ENCODE measurements at regions not wholly inside any gene's neighbourhood (a gene's known extent, or its start where the extent isn't known, plus 50 kb on each side); places are given as distances from the start of the nearest gene placed in this dataset.

DNA sequence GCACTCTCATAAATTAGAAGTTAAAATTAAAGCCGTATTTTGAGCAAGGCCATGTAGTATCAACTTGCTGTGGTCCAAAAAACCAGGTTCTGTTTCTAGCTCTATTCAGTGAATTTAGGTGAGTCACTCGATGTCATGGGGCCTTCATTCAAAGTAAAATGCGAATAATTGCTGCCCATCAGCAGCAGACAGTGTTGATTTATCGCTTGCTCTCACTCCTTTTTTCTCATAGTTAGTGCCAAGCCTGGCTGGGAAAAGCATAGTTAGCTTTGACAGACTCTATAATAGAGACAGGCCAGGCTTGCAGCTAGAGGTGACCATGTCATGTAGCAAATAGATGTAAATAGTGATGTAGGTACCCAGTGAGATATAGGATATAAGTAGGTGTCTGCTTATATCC is 136.0 kb downstream of the EDN1 start:
- no peak for DNase-seq

- no peak for DNase-seq
These were observed 140.9 kb downstream of the EDN1 start for GRCh38 chr6:12431023-12431422.

GRCh38 chr6:12436224-12436623 is 146.1 kb downstream of the EDN1 start:
- no peak for DNase-seq

GRCh38 chr6:12436683-12437082 is 146.5 kb downstream of the EDN1 start:
- no peak for DNase-seq

- no peak for DNase-seq
These were observed 149.1 kb downstream of the EDN1 start for GRCh38 chr6:12439296-12439695.

- no peak for DNase-seq
These were observed 150.8 kb downstream of the EDN1 start for GRCh38 chr6:12440981-12441380.

DNA sequence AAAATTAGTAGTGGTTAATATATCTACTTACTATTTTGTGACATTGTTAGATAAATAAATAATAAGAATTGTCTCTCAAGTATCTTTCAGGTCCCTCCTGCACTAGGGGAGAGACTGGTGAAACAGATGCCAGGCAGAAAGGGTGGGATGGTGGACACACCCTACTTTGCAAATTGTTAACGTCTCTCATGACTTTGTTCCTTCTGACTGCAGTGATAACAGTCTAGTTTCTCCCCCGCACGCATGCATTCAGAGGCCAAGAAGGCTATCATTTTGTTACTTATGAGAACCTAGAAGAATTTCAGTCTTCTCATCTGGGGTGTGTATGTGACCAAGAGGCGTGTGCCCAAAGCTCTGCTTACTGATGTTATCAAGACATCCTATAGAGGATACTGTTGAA is 152.3 kb downstream of the EDN1 start:
- no peak for DNase-seq

DNA sequence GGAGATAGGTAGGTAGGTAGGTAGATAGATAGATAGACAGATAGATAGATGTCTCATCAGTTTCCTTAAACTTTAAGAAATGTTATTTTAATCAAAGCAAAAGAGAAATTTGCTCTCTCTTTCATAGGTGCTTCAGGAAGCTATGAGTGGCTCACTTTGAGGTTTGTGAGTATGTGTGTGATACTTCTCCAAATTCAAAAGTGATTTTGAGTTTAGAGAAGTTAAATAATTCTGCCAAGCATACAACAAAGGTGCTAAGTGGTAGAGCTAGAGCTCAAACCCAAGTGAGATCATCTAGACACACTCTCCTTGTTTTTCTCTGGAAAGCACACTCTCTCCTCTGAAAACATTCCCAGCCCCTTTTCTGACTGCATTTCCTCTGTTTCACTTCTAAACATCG is 156.2 kb downstream of the EDN1 start:
- no peak for DNase-seq

DNA sequence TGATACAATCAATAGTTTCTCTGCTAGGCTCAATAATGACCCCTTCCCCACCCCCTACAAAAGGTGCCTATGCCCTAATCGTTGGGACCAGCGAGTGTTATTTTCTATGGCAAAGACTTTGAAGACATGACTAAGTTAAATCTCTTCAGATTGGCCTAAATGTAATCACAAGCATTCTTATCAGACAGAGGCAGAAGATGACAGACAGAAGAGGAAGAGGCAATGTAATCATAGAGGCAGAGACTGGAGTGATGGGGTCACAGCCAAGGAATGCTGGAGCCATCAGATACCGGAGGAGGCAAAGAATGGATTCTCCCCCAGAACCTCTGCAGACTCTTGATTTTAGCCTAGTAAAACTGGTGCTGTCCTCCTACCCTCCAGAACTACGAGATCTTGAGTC is 159.3 kb downstream of the EDN1 start:
- no peak for DNase-seq

DNA sequence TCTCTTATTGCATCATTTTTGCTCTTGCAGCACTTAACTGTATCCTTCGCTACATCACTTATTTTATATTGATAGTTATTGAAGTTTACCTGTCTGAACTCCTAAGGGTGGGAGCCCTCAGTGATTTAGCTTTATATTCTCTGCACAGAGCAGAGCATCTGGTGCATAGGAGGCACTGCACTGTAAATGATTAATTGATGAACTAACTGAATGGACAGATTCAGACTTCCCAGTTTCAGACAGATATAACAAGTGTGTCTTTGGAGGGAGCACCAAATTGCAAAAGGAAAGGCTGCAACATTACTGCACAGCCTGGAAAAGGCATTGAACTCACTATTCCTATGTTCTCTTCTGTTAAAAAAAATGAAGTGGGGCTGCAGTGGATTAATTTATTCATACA is 160.3 kb downstream of the EDN1 start:
- no peak for DNase-seq

DNA sequence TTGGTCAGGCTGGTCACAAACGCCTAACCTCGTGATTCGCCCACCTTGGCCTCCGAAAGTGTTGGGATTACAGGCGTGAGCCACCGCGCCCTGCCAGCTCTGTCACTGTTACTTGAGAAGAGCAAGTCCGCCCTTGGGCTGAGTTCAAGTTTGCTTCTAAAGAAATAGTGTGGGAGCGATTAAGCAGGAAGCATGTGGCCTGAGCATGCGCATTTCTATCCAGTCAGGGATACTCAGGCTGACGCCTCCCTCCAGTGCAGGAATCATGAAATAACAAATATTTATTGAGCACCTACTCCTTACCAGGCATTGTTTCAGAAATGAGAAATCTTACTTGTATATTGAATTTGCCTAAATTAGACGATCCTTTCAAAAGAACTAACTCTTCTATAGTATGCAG is 166.2 kb downstream of the EDN1 start:
- no peak for DNase-seq

DNA sequence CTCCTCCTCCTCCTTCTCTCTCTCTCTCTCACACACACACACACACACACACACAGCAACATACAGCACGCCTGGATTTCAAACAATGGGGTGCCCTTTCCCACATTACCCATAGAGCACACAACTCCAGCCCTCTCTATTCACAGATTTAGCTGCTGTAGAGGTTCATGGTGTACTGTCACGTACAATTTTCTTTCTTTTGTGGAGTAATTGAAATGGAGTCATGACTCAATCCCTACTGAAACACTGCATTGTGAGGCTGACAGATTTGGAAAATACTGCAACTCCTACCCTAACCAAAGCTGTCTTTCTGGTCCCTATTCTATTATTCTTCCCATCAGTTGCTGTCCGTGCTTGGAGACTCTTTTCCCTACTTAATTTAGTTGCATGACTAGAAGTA is 166.9 kb downstream of the EDN1 start:
- no peak for DNase-seq

GRCh38 chr6:12458558-12458957 is 168.4 kb downstream of the EDN1 start:
- no peak for DNase-seq

DNA sequence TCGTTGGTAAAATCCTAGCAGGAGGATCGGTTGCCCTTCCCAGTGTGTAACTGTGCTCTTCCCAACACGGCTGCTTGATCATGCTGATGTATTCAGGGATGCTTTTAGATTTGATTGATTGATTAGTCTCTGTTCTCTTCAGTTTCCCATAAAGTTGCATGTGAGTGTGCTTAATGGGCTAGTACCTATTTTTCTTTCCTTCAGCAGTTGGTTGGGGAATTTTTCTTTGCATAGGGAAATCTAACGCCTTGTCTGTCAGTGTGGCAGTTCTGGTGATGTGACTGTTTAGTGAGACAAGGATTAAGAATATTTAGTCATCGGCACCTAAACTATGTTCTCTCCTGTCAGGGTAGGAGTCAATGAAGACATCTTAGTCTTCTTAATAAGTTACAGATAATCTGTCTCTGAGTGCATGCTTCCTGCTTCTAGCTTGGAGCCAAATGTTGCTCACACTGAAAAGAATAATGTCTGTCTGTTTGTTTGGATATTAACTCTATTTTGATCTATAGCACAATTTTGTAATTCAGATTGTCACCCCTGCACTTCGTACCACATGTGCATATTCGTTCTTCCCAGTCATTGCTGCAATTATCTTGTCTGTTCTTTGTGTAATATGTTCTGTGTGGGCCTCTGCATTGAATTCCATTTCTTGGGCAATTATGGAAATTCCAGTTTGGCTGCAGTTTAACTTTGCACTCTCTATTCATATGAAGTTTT is 169.9 kb downstream of the EDN1 start:
- no peak for DNase-seq

- no peak for DNase-seq
These were observed 177.8 kb downstream of the EDN1 start for GRCh38 chr6:12467706-12468670.

GRCh38 chr6:12472601-12473038 is 182.5 kb downstream of the EDN1 start:
- DNase-seq: no peak

GRCh38 chr6:12473494-12473893 is 183.3 kb downstream of the EDN1 start:
- DNase-seq: no peak

- no peak for DNase-seq
These were observed 184.3 kb downstream of the EDN1 start for GRCh38 chr6:12474167-12475140.

DNA sequence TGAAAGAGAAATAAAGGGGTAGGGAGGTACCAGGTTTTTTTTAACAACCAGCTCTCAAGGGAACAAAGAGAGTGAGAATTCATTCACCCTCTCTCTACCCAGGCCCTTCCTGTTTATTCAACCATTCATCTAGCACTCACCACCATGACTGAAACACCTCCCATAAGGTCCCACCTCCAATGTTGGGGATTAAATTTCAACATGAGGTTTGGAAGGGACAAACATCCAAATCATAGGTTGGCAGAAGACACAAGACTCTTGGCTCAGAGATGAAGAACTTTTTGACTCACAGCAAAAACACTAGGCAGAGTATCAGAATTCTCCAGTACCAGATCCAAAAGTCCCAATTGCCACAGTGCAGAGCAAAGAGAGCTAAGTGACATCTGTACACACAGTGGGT is 186.3 kb downstream of the EDN1 start:
- DNase-seq: no peak

GRCh38 chr6:12477616-12478015 is 187.5 kb downstream of the EDN1 start:
- no peak for DNase-seq

GRCh38 chr6:12478921-12479320 is 188.8 kb downstream of the EDN1 start:
- DNase-seq: no peak

DNA sequence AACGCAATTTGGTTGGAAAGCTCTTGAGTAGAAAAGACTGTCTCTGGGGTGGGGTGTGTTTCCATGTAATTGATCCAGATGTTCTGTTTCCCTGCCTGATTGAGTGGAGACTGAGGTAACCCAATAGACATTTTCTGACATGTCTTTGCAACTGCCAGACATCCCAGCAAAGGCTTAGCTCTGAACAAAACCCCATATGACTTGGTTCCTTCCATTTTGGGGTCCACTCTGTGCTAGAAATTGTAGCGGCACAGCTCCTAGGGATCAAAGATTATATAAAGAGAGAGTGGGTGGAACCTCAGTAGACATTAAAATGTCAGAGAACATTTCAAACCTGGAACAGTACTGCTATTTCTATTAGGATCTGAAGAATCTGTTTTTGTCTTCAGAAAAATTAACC is 189.3 kb downstream of the EDN1 start:
- no peak for DNase-seq

- DNase-seq: no peak
These were observed 189.7 kb downstream of the EDN1 start for GRCh38 chr6:12479881-12480280.

All from activated CD4-positive, alpha-beta T cell treated with anti-CD3 and anti-CD28 coated beads, Interleukin-2, amount 50 U/mL, for 4 hours (primary cell).